NCI-H2029 treated with DMSO at 0.1 percent for 48 hours (cell line): ENCODE measurements at regions not wholly inside any gene's neighbourhood (a gene's known extent, or its start where the extent isn't known, plus 50 kb on each side); places are given as distances from the start of the nearest gene placed in this dataset.

Experiments used
- DNase-seq: peaks from one replicate; lab custom pipeline; 2025; lab: John Stamatoyannopoulos, UW

- no peak for DNase-seq
These were observed 293.3 kb downstream of the METTL15 start for GRCh38 chr11:28401446-28401845.

DNA sequence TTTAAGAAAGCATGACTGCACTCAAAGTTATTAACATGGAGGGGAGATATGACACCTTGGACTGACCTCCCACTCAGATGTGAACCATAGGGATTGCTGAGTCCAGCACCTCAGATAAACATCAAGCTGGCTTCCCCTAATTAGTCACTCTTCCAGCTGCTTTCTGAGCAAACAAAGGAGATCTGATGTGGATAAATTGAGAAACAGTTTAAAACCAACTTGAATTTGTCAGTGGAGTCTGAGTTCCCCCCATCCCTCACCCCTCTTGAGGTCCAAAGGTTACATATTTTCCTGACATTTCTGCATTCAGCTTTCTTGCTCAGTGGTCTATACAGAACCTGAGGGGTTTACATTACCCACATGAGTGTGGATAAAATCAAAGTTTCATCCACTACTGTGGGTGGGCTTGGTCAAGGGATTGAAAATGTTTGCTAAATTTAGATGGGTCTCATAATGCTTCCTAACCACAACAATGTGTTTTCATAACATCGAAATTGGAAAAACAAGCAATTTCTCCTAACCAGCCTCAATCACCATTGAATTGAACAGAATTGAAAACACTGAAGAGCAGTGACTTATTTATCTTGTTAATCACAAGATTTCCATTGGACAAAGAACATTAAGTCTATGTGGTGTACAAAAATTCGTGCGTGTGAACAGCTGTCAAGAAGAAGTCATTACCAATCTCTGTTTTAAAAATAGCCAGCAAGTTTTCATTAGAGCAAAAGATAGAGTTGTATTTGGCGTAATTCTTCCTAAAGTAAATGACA, 292.3 kb downstream of the METTL15 start:
- DNase-seq: no peak

- no peak for DNase-seq
These were observed 285.2 kb downstream of the METTL15 start for GRCh38 chr11:28393348-28393747.

- no peak for DNase-seq
These were observed 276.2 kb downstream of the METTL15 start for GRCh38 chr11:28384418-28384817.

DNA sequence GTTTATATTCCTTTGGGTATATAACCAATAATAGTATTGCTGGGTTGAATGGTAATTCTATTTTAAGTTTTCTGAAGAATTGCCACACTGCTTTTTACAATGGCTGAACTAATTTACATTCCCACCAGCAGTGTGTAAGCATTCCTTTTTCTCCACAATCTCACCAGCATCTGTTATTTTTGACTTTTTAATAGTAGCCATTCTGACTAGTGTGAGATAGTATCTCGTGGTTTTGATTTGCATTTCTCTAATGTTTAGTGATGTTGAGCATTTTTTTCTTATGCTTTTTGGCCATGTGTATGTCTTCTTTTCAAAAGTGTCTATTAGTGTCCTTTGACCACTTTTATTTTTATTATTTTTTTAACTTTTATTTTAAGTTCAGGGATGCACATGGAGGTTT, 275.3 kb downstream of the METTL15 start:
- DNase-seq: no peak
